Colon (tissue), 2 donors: ENCODE measurements at regions not wholly inside any gene's neighbourhood (a gene's known extent, or its start where the extent isn't known, plus 50 kb on each side); places are given as distances from the start of the nearest gene placed in this dataset.

Experiments used
- FAIRE-seq: peaks from 2 replicates; lab custom pipeline; 2012; peaks lifted over from hg19 to GRCh38; lab: Jason Lieb, UNC
- donor health status: control.
- donor health status: control.

DNA sequence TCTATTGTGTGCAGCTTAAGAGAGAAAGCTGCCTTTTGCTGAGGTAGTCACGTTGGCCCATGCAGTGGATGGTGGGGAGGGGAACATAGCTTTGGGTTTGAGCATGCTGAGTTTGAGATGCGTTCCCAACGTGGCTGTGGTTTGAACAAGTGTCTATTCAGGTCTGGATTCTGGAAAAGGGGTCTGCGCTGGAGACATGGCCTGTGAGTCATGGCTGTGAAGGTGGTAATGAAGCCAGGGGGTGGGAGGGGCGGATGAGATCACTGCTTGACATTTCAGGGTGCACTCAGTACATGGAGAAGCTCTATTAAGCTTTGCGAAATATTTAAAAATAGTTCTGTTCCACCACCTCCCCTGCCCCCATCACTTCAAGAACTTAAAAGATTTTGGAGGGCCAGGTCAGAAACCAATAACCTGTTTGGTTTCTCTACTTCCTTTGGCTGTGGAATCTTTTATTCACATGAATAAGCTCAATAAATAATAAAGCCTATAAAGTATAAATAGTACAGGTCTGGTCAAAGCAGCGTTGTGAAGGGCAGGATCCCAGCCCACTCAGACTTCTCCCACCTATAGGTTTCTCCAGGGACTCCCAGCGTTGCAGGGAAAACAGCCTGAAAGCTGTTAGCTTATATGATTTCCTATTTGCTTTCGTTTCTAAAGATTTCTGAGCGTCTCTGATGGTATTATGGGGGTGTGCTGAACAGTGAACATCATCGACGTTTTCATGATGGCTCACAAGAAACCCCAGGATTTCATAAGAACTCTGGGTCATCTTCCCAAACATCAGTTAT, 189.9 kb downstream of the NSG2 start:
- no peak for FAIRE-seq

DNA sequence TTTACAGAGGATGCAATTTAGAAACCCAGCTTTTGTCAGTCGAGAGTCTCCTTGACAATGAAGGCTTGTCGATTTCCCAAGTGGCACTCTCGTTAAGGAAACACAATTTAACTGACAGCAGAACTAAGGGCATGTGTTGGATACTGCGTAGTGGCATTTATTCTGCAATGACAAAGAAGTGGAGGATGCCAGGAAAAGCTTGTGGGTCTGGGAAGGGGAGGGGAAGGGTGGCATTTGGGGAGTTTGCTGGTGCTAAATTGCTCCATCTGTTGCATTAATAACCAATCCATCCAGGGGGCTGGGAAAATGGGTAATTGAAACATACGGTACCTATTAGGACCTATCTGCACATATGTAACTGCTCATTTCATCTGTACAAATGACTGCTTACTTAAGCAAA, 190.6 kb downstream of the NSG2 start:
- no peak for FAIRE-seq

DNA sequence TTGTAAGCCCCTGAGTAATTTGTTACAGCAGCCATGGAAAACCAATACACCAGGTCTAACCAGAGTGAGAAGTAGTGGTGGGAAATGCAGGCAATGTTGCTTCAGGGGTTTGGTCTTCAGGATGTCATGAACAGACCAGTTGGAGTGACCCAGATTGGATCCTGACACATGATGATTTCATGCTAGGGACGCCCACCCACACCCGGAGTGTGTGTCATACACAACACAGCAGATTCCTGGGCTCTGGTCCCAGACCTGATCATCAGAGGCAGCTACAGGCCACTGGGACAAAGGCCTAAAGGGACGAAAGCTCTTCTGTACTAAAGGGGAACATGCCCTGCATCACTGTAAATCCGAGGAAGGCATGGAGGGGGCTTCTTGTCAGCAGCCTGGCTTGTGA, 194.2 kb downstream of the NSG2 start:
- no peak for FAIRE-seq

DNA sequence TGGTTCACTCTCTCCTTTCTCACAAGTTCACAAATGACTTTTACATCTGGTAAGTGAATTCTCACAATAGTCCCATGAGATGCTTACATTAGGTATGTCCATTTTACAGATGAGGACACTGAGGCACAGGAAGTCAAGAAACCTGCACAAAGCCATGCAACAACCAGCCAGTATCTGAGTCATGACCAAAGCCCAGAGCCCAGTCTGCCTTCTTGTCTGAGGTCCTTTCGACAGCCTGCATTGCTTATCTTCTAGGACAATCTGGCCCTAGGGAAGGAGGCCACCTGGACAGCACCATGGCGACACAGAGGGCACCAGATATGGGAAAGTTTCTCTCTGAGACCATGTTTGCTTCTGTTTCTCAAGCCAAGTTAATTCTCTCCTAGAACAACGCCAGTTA, 197.1 kb downstream of the NSG2 start:
- no peak for FAIRE-seq

DNA sequence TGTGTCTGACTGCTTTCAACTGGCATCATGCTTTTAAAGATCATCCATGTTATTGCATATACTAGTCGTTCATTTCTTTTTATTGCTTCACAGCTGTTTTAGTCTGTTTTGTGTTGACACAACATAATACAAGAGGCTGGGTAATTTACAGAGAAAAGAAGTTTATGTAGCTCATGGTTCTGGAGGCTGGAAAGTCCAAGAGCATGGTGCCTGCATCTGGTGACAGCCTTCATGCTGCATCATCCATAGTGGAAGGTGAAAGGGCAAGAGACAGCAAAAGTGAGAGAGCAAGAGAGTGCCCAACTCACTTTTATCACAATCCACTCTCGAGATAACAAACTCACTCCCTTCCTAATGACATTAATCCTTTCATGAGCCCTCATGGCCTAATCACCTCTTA, 198.4 kb downstream of the NSG2 start:
- no peak for FAIRE-seq

DNA sequence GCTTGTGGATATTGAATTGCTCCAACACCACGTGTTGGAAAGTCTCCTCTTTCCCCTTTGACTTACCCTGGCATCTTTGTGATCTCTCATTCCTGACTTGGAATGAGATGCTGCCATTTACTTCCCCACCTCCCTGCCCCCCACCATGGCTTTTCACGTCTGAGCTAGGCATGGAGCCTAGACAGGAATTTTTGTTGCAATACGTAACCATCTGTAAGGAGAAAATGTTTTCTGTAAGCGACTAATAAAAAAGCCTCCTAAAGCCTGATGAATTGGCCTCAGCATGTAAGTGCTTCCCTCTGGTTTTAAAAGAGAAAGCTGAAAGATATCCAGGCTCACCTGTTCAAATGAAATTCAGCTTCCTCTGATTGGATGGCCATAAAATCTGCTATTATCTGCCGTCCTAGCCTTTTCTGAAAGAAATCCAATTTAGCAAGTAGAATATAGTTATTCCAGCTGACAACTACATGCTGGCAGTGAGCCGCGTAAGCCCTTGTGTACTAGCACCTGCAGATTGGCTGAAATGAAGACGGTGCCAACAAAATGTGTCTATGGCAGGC, 200.1 kb downstream of the NSG2 start:
- FAIRE-seq = no peak

DNA sequence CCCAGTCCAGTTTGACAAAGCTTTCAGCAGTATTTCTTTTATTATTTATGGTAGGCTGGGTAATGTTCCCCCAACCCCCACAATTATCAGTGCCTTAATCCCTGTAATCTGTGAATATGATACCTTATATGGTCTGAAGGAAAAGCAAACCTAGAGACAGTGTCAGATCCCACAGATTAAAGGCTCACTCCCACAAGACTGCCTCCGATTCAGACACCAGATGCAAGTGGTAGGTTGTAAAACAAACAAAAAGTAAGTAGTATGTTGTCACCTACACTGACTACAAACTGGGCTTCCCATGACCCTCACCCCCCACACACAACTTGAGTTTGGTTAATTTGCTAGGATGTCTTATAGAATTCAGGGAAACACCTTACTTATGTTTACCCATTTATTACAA, 201.2 kb downstream of the NSG2 start:
- FAIRE-seq = no peak

DNA sequence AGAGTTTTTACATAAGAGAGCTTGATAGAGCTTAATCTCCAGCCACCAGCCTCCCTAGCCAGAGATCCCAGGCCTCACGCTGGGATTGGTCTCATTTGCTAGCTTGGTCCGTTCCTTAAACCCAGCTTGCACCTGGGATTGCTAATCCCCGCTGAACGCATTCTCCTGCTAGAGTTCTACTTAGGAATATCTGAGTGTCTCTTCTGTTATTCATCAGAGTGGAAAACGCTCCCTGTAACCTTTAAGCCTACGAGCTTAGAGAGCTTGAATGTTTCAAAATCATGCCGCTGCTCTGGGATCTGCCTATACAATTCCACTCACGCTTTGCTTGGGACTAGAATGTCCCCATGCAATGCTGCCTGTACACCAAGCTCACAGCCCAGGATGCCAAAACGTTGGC, 201.8 kb downstream of the NSG2 start:
- FAIRE-seq = no peak

DNA sequence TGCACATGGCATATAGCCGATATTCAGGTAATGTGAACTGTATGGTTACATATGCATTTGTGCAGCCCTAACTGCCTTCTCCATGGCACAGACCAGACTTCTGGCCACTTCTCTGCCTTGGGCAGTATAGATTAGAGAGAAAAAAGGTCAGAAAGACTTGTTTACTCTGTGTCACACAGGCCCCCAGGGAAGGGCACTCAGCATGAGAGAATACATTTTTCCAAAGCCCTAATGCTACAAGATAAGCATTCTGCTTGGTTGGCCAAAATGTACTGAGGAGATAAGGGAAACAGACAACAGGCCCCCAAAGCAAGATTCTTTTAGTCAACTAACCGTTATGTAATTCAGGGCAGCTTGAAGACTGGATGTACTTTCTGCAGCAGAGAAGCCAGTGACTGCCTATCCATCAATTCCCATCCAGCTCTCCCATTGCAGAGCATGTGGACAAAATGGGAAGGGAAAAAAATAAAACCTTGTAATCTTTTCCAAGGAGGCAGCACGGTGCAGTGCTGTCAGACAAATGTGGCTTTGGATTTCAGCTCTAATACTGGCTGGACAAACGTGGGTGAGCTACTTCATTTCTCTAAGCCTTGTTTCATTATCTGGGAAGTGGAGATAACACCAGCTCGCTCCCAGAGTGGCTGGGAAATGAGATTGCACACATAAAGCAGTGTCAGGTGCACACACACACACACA, 205.9 kb downstream of the NSG2 start:
- no peak for FAIRE-seq

DNA sequence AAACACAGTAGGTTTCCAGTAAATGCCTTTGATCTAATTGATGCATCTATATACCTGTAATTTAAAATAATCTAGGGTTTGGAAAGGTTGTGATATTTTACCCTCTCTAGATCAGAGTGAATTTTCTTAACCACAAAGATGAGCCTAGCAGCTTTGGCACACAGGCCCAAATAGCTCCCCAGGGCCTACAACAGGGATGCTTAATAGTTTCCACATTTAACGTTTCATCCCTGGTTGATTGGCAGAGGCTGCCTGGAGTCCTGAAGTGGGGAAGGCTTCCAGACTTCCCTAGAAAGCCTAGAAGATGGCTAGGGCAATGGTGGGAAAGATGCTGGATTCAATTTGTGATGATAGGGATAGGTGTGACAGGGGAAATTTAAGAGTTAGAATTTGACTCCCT, 206.6 kb downstream of the NSG2 start:
- FAIRE-seq = no peak

DNA sequence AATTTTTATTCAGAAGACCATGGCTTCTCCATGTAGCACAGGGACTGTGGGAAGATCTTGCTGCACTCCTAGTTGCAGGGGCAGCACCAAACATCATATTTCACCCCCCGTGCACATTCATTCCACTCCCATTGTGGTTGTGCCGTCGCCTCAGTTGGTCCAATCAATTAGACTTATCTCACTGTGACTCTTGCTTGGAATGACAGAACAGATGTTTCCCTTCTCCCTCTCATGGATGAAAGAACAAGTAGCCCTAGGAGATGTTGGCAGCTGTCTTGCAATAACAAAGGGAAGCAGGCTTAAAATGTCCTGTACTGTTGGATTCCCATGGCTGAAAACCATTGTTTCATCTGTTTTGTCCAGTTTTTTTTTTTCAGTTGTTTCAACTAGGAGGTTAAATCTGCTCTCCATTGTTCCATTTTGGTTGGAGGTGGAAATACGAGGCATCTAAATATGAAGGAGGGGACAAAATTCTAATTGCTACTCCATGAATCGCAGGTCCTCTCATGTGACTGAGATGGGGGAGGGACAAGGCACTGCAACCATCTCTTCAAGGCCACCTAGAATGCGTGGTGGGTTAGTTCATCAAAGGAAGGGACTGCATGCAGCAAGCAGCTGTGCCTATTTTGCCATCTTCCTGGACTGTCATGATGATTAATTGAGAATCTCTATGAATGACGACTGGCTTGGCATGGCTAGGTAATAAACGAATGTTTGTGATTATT, 214.4 kb downstream of the NSG2 start:
- no peak for FAIRE-seq

DNA sequence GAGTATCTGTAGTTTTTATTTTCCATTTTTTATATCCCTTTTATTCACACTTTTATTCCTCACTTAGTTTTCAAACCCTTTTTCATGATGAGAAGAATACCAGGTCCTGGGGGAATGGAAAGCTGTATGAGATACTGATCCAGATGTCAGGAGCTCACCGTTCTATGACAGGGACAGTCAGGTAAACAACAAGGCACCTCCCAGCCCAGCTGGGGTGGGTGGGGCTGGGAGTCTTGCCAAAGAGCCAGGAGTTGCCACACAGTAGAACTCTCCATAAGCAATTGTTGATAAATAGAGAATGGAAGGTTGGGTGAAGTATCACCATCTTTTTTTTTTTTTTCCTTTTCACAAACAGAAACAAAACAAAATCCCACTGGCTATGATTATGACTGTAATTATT, 225.8 kb downstream of the NSG2 start:
- FAIRE-seq = no peak

DNA sequence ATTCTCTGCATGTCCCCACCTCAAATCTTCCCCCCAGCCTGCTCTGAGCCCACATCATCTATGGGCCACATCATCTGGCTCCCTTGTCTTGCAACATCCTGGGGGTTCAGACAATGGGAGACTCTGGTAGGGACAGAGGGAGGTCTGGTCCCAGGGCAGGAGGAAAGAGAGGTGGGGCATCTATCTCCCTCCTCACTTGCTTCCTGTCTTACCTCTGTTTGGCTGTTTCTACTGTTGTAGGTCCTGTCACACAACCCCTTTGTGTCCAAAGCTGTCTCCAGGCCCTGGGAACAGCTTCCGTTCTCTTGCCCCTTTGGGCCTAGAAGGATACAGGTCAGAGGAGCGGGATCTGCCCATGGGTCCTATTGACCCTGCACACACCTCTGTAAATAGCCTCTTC, 227.2 kb downstream of the NSG2 start:
- FAIRE-seq = no peak

DNA sequence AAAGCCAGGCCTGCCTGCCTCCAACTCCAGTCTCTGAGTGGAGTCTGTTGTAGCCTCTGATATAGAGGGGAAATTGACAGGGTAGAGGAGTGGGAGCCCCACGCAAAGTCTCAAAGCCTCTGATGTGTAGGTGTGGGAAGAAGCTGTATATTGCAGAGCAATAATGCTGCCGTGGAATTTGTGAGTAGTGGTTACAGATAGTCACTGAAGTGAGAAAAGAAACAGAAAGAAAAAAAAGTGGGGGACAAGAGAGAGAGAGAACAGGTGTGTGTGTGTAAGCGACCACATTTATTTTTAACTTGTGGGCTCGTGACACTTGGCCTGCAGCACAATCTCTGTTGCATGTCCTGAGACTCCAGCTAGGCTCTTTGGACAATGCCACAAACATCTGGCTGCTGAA, 227.8 kb downstream of the NSG2 start:
- no peak for FAIRE-seq

DNA sequence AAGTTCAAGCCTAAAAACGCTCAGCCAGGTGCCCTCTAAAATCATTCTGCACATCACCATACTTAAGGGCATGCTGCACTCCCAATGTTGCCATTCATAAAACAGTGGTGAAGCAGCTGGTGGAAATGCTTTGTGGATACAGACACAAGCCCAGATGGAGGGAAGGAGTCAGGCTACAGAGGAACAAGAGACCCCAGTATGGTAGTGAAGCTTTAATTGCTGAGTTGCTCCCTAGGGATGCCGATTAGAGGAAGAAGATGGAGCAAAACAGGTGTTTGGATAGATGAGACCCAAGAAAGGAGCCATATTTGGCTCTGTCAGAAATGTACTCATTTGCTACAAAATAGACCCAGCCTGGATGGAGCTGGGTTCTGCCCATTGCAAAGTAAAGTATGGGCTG, 230.5 kb downstream of the NSG2 start:
- no peak for FAIRE-seq

DNA sequence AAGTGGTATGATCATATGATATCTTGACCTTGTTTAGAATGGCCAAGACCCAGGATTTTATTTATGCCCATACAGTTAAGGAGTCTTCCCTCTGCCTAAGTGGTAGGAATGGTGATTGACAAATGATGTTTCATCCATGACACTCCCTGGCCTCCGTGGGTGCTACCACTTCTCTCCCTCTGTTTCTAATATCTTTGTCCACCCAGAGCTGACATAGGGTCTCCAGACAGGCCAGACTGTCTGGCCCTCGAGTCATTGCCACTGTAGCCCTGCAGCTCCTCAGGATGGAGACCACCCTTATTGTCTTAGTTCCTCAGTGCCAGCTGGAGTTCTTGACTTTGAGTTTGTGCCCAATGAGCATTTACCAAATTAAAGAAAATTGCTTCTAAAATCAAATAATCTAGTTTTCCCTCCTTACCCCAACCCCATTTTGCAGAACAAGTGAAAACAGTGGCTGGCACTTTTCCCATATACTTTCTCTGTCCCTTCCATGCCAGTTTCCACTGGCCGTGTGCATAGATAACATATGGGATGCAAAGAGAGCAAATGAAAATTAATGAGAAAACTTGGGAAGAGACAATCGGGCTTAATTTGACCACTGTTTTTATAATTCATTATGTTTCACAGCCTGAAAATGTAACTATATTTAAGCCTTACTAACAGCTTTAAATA, 235.7 kb downstream of the NSG2 start:
- FAIRE-seq = no peak

DNA sequence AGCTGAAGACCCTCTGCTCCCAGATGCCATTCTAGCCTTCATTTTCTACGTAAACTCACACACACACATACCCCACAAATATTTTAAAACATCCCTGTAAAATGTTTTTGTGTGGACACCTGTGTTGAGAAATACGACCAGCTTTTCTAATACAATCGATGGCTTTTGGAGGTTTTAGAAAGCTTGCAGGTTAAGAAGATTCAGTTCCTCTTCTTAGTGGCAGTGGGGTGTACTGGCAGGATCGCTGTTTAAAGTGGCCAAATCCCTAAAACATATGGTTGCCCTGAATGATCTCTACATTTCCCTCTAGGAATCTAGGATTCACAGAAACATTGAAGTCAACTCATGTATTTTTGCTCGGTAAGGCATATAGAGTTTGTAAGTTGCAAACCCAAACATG, 236.3 kb downstream of the NSG2 start:
- no peak for FAIRE-seq

DNA sequence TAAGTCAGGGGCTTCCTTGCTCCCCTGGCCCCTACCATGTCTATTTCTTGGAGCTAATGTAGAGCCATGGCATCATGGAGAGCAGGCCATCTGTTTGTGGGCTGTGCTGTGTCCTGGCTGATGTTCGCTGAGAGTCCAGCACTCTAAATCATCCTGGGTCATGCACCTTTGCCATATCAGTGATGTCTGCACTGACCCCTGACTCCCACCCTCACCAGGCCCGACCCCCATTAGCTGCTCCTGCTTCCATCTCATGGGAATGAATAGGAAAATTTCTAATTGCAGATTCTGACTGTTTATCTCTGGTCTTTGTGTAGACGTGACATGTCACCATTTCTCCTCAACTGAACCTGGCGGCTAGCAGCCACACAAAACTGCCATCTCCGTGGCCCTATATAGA, 236.9 kb downstream of the NSG2 start:
- FAIRE-seq = no peak

DNA sequence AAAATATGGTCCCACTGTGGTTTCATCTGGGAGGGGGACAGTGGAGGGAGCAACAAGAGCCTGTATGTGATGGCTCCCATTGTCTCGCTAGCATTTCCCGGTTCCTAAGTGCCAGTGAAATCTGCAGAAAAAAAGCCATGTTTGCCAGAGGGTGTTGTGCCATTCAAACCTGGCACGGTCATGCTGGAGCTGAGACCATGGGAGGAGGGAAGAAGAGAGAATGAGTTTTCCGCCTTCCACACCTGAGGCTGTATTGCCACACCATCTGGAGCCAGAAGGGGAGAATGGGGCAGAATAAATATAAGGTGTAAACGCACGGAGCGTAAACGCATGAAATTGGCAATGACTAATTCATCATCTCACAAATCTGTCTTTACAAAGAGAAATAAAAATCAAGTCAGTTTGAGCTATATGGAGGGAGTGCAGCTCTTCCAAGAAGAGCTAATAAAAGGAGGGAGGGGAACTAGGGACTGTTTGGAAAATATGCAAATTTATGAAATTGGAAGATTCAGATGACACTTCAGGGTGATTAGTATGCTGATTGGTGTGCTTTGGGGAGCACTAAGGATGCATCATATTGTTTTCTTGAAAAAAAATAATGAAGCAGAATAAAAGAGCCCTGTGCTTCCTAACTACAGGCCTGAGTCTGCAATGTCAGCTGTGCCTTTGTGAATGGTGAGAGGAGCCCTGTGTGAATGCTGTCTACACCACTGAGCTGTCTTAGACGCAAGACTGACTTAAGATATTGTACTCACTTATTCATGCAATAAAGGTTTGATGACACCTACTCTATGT, 237.9 kb downstream of the NSG2 start:
- FAIRE-seq = no peak

DNA sequence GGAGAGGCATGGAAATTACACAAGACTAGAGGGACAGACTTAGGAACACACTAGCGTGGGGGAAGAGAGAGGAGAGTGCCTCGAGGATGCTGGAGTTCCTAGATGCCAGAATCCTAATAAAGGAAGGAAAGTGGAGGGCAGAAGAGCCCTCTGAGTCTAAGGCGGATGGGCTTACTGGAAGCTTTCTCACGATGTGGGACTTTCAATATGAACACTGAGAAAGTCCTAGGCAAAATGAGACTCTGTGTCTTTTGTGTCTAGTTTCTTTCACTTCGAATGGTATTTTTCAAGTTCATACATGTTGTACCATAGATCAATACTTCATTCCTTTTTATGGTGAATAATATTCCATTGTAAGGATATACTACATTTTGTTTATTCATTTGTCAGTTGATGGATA, 239.4 kb downstream of the NSG2 start:
- no peak for FAIRE-seq

DNA sequence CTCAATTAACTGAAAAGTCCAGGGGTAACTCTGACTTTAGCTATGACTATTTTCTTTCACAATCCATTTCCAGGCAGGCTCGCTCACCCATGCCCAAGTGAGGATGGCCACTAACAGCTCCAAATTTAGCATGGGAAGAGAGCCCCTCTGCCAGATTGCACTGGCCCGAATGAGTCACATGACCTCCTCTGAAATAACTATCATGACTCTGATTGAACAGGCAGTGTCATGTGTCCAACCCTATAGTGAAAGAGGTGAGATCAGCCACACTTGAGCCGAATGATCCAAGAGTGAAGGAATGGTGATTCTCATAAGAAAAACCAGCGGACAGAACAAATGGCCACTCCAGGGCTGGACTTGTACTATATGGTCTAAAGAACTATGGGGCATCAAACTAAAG, 242.3 kb downstream of the NSG2 start:
- no peak for FAIRE-seq

DNA sequence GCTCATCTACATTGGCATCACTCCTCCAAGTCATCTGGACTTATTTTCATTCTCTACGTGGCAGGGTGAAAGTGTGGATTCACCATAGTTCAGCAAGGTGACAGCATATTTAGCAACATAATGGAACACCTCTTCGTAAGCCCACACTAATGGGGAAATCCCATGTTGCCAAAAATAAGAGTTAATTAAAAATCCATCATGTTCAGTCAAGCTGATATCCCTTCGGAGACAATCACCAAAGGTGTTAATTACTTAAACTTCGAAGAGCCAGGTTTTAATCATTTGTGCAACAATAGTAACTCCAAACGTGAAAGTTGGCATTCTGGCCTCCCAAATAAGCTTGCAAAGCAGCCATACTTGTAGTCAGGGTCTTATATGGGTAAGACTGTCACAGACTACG, 242.9 kb downstream of the NSG2 start:
- FAIRE-seq = no peak
